Calu3 (cell line): ENCODE measurements at regions not wholly inside any gene's neighbourhood (a gene's known extent, or its start where the extent isn't known, plus 50 kb on each side); places are given as distances from the start of the nearest gene placed in this dataset.

ENCODE experiments used
- BruUV-seq: library from RNA; stranded (reverse); fragments of 400-500 nt; replicated peaks from 2 replicates; lab custom pipeline; 2021; lab: Mats Ljungman, UMichigan
- CTCF ChIA-PET: fragments of 300-600 bp; sonication (Branson Sonifier 250); formaldehyde crosslinking; loops from one replicate; lab custom pipeline; 2022; ENCODE audit warnings: antibody characterized with exemption; lab: Charles Lee
- DNase-seq: peaks from one replicate; pipeline ENCODE4 v3.0.0; 2022
- H3K27ac Mint-ChIP-seq: one replicate; pipeline ENCODE4 v1.8.0; 2022; ENCODE audit warnings: mixed read lengths; ENCODE audit not compliant: unreplicated experiment
- H3K27me3 Mint-ChIP-seq: one replicate; pipeline ENCODE4 v1.8.0; 2022; ENCODE audit warnings: mixed read lengths; ENCODE audit not compliant: unreplicated experiment
- H3K36me3 Mint-ChIP-seq: one replicate; pipeline ENCODE4 v1.8.0; 2022; ENCODE audit warnings: mild to moderate bottlenecking, moderate library complexity, mixed read lengths; ENCODE audit not compliant: insufficient read depth, unreplicated experiment
- H3K4me1 Mint-ChIP-seq: one replicate; pipeline ENCODE4 v1.8.0; 2022; ENCODE audit warnings: mild to moderate bottlenecking, low read depth, mixed read lengths; ENCODE audit not compliant: unreplicated experiment
- H3K4me3 Mint-ChIP-seq: one replicate; pipeline ENCODE4 v1.8.0; 2022; ENCODE audit warnings: mild to moderate bottlenecking, low read depth, moderate library complexity, mixed read lengths; ENCODE audit not compliant: unreplicated experiment
- H3K9me3 Mint-ChIP-seq: one replicate; pipeline ENCODE4 v1.8.0; 2022; ENCODE audit warnings: low read depth, mixed read lengths; ENCODE audit not compliant: unreplicated experiment
- intact Hi-C: fragments of 100-400 bp; cut with micrococcal nuclease; formaldehyde crosslinking; loops from one replicate; pipeline ENCODE4 v1.10.0; 2022; ENCODE audit not compliant: unreplicated experiment
- TF ChIP-seq, protein P1 (sequence below): fragments of 200-600 bp; IDR thresholded peaks from one replicate; pipeline ENCODE4 v1.8.0; 2022; ENCODE audit warnings: antibody characterized with exemption; ENCODE audit not compliant: unreplicated experiment

DNA sequence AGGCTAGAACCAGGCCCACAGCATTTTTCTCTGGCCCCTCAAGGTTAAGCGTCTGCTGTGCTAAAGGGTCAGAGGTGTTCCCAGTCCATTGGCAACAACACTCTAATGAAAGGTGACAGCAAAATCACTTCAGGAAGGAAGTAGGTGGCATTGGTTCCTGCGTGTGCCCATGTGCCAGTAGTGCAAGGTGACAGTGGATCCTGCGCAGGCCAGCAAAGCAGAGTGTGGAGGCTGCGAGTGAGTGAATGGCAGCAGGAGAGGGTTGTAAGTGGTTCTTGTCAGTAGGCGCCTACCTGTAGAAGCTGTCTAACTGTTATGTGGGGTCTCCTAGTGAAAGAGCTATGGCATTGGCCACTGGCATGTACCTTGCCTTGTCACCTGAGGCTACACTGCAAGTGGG is 898.2 kb upstream of the TYRP1 start:
- Mint-ChIP-seq H3K4me1 (no peaks in the 10 kb centered on the region), H3K9me3 (peaks cover 8% of the 10 kb centered on the region), H3K36me3 (no peaks in the 10 kb centered on the region), H3K27ac (no peak overlapping the region), H3K27me3 (no peaks in the 10 kb centered on the region), H3K4me3 (no peak overlapping the region)
- no TSS peak for BruUV-seq
- CTCF ChIA-PET, result no interaction called here
- TF ChIP-seq, protein P1, sequence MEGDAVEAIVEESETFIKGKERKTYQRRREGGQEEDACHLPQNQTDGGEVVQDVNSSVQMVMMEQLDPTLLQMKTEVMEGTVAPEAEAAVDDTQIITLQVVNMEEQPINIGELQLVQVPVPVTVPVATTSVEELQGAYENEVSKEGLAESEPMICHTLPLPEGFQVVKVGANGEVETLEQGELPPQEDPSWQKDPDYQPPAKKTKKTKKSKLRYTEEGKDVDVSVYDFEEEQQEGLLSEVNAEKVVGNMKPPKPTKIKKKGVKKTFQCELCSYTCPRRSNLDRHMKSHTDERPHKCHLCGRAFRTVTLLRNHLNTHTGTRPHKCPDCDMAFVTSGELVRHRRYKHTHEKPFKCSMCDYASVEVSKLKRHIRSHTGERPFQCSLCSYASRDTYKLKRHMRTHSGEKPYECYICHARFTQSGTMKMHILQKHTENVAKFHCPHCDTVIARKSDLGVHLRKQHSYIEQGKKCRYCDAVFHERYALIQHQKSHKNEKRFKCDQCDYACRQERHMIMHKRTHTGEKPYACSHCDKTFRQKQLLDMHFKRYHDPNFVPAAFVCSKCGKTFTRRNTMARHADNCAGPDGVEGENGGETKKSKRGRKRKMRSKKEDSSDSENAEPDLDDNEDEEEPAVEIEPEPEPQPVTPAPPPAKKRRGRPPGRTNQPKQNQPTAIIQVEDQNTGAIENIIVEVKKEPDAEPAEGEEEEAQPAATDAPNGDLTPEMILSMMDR, result no peak
- intact Hi-C loops, result no loop called here
- no peak for DNase-seq

DNA sequence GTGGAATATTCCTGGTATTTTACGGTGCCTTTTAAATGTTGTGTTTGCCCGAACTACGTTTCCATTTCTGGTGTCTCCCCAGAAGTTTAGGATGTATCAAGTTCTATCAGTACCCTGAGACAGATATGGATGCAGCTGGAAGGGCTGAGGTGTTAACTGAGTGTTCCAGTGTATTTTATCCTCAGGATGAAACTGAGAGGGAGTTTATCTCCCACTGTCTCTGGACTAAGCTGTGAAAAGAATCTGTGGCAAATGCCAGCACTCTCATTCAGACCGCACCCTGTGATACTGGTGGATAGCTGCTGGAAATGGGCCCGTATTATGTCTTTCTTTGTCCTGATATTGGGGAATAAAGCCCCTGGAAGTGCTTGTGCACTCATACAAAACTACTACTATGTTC is 887.2 kb upstream of the TYRP1 start:
- CTCF ChIA-PET, result no interaction called here
- TF ChIP-seq, protein P1, result no peak
- no TSS peak for BruUV-seq
- no peak overlapping the region for H3K4me3 Mint-ChIP-seq
- H3K27me3 Mint-ChIP-seq, result no peaks in the 10 kb centered on the region
- no peaks in the 10 kb centered on the region for H3K9me3 Mint-ChIP-seq
- H3K36me3 Mint-ChIP-seq, result no peaks in the 10 kb centered on the region
- DNase-seq, result no peak
- no peaks in the 10 kb centered on the region for H3K4me1 Mint-ChIP-seq
- no peak overlapping the region for H3K27ac Mint-ChIP-seq
- intact Hi-C loops, result no loop called here

DNA sequence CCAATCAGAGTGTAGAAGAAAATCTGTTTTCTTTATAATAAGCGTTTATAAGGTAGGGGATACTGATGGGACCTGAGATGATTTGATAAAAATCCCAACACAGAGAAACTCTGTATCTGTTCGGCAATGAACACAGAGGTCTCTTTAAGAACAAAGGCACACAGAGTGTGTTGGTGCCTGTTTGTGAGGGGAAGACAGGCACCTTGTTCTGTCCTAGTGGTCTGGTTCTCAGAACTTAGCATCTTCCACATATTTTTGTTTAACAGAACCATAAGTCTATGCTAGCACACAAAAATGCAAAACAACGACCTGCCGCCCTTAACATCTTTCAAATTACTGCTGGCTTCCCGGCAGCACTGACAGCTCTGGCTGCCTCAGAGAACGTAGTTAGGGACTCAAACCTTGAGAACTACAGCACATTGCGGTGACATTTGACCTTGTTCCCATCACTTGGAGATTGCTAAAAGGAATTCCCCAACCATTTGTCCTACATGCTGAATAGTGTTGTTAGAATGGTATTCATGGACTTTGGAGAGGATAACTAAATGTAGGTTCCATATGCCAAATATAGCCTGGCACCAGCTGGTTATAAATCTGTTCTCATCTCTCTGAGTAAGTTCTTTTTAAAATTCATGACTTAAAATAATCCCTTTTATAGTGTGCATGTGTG is 871.7 kb upstream of the TYRP1 start:
- Mint-ChIP-seq H3K4me3 (no peak overlapping the region), H3K27ac (no peak overlapping the region), H3K9me3 (no peaks in the 10 kb centered on the region), H3K36me3 (no peaks in the 10 kb centered on the region), H3K27me3 (no peaks in the 10 kb centered on the region), H3K4me1 (no peaks in the 10 kb centered on the region)
- TF ChIP-seq, protein P1, result no peak
- intact Hi-C loops, result no loop called here
- BruUV-seq, result no TSS peak
- no peak for DNase-seq
- CTCF ChIA-PET, result no interaction called here

DNA sequence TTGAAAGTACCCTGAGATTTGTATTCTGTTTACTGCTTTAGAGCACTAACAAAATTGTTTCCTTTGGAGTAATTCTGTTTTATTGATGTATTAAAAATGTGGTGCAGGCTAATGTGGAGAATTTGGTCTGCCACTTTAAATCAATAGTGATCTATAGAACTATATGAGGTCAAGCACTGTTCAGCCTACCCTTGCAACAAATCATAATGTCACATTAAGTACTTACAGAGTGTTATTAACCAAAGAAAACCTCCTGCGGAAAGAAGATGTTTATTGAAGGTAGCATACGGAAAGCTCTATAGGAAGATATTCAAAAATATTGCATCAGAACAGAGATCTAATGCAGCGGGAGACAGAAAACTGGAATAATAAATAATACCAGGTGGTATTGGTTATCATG is 865.0 kb upstream of the TYRP1 start:
- no peak for DNase-seq
- Mint-ChIP-seq H3K36me3 (no peaks in the 10 kb centered on the region), H3K9me3 (peaks cover 3% of the 10 kb centered on the region), H3K27me3 (no peaks in the 10 kb centered on the region), H3K4me3 (no peak overlapping the region), H3K4me1 (no peaks in the 10 kb centered on the region), H3K27ac (no peak overlapping the region)
- no TSS peak for BruUV-seq
- intact Hi-C loops, result no loop called here
- CTCF ChIA-PET, result no interaction called here
- TF ChIP-seq, protein P1, result no peak
